ENCODE measurements at regions not wholly inside any gene's neighbourhood (a gene's known extent, or its start where the extent isn't known, plus 50 kb on each side); places are given as distances from the start of the nearest gene placed in this dataset.

DNA sequence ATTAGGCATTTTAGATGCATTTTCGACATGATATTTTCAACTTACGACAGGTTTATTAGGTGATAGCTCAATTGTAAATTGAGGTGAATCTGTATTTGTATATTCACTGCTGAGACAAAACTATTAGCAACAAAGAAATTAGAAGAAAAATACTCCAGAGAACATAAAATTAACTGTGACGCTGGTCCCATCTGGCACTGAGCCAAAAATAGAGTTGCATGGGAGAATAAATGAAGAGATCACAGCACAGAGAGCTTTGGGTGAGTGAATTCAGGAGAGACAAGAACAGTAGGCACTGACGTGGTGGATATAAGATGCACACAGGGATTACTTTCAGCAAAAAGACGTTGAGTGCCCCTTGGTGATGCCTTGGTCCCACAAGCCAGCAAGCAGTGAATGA, 306.2 kb upstream of the RAB6C start:
- DNase-seq (ENCODE audit: low spot score): no peak
- intact Hi-C loops (cut with micrococcal nuclease): no loop called here
- Mint-ChIP-seq H3K27me3 (ENCODE audit: insufficient read depth) (no peaks in the 10 kb centered on the region), H3K9me3 (no peaks in the 10 kb centered on the region), H3K4me3 (no peak overlapping the region), H3K27ac (no peak overlapping the region), H3K4me1 (ENCODE audit: low read depth) (peaks cover 4% of the 10 kb centered on the region), H3K36me3 (ENCODE audit: low read depth) (no peaks in the 10 kb centered on the region)

GRCh38 chr2:129673847-129674711, 305.4 kb upstream of the RAB6C start:
- Mint-ChIP-seq H3K36me3 (ENCODE audit: low read depth) (no peaks in the 10 kb centered on the region), H3K27ac (no peak overlapping the region), H3K4me3 (no peak overlapping the region), H3K4me1 (ENCODE audit: low read depth) (peaks cover 4% of the 10 kb centered on the region), H3K9me3 (no peaks in the 10 kb centered on the region), H3K27me3 (ENCODE audit: insufficient read depth) (no peaks in the 10 kb centered on the region)
- no peak for DNase-seq (ENCODE audit: low spot score)
- intact Hi-C loops (cut with micrococcal nuclease): no loop called here

- H3K4me1 Mint-ChIP-seq (ENCODE audit: low read depth): peaks cover 4% of the 10 kb centered on the region
- DNase-seq (ENCODE audit: low spot score): no peak
- intact Hi-C loops (cut with micrococcal nuclease): no loop called here
- H3K27me3 Mint-ChIP-seq (ENCODE audit: insufficient read depth): no peaks in the 10 kb centered on the region
- no peak overlapping the region for H3K27ac Mint-ChIP-seq
- no peak overlapping the region for H3K4me3 Mint-ChIP-seq
- H3K9me3 Mint-ChIP-seq: no peaks in the 10 kb centered on the region
- H3K36me3 Mint-ChIP-seq (ENCODE audit: low read depth): no peaks in the 10 kb centered on the region
These were observed 300.7 kb upstream of the RAB6C start for GRCh38 chr2:129678751-129679150.

DNA sequence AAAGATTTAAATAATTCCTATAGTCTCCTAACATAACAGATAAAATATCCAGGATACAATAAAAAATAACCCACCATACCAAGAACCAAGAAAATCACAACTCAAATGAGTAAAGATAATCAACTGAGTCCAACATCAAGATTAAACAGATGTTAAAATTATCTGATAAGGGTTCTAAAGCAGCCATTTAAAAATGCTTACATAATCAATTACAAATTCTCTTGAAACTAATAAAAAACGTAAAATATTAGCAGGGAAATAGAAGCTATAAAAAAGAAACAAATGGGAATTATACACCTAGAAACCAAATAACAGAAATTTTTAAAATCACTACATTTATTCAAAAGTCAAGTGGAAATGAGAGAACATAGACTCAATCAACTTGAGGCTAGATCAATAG, 297.7 kb upstream of the RAB6C start:
- Mint-ChIP-seq H3K9me3 (no peaks in the 10 kb centered on the region), H3K36me3 (ENCODE audit: low read depth) (no peaks in the 10 kb centered on the region), H3K27me3 (ENCODE audit: insufficient read depth) (no peaks in the 10 kb centered on the region), H3K4me1 (ENCODE audit: low read depth) (no peaks in the 10 kb centered on the region), H3K27ac (no peak overlapping the region), H3K4me3 (no peak overlapping the region)
- no peak for DNase-seq (ENCODE audit: low spot score)
- intact Hi-C loops (cut with micrococcal nuclease): no loop called here

DNA sequence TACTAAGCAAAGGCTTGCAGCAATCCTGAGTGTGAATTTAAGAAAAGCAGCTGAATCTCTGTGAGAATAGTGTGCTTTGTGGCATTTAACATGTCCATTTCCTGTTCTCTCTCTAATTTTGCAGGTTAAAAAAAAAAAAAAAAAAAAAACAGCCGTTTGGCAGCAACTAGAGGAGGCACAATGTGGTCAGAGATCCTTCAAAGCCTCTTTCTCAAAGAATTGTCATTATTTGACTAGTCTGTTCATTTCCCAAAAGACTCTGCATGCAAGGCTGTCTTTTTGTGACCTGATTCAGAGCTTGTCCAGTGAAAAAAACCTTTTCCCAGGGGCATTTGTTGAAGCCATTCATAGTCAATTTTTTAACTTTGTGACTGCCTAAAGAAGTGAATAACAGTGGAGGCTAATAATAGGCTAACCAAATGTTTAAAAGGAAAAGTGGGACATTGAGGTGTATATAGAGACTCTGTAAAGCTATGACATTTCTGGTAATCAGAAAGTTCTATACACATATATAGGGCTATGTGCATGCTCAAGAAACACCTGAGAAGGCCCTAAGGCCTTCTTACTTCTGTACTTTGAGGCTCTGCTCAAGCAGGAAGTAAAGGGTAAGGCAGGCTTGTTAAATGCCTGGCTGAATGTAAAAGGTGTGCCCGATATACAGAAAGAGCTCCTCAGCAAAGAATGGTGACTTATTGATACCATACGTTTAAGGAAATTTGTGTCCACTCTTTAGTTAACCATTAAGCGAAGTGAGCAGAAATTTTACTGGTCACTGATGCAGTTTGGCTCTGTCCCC, 289.6 kb upstream of the RAB6C start:
- Mint-ChIP-seq H3K27me3 (ENCODE audit: insufficient read depth) (peaks cover 3% of the 10 kb centered on the region), H3K27ac (no peak overlapping the region), H3K4me3 (no peak overlapping the region), H3K9me3 (no peaks in the 10 kb centered on the region), H3K4me1 (ENCODE audit: low read depth) (no peaks in the 10 kb centered on the region), H3K36me3 (ENCODE audit: low read depth) (no peaks in the 10 kb centered on the region)
- intact Hi-C loops (cut with micrococcal nuclease): no loop called here
- DNase-seq (ENCODE audit: low spot score): no peak

DNA sequence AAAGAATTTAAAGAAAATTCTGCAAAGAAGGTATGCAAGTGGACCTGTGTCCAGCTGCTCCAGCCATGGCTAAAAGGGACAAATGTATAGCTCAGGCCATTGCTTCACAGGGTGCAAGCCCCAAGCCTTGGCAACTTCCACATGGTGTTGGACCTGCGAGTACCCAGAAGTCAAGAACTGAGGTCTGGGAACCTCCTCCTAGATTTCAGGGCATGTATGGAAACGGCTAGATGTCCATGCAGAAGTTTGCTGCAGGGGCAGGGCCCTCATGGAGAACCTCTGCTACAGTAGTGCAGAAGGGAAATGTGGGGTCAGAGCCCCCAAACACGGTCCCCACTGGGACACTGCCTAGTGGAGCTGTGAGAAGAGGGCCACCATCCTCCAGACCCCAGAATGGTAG, 284.0 kb upstream of the RAB6C start:
- Mint-ChIP-seq H3K4me3 (no peak overlapping the region), H3K27ac (no peak overlapping the region), H3K9me3 (no peaks in the 10 kb centered on the region), H3K27me3 (ENCODE audit: insufficient read depth) (no peaks in the 10 kb centered on the region), H3K36me3 (ENCODE audit: low read depth) (no peaks in the 10 kb centered on the region), H3K4me1 (ENCODE audit: low read depth) (no peaks in the 10 kb centered on the region)
- intact Hi-C loops (cut with micrococcal nuclease): no loop called here
- no peak for DNase-seq (ENCODE audit: low spot score)

DNA sequence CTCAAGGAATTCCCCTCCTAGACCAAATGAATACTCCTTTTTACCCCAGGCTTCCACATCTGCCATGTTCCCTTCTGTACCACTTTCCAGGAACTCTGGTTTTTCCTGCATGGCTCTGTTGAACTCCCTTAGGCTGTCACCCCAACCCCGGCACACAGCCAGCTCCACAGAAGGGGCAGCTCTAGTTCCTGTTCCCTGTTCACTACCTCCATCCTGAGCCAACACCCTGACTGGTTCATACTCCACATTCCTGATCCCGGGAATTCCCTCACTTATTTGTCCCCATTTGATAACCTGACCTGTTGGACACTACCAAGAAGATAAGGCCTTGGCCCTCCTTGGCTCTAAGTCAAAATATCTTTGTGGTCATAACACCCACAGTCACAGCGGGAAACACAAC, 280.9 kb upstream of the RAB6C start:
- H3K9me3 Mint-ChIP-seq: no peaks in the 10 kb centered on the region
- no peaks in the 10 kb centered on the region for H3K36me3 Mint-ChIP-seq (ENCODE audit: low read depth)

GRCh38 chr2:129699781-129700573, 279.5 kb upstream of the RAB6C start:
- H3K27ac Mint-ChIP-seq: no peak overlapping the region
- no peaks in the 10 kb centered on the region for H3K4me1 Mint-ChIP-seq (ENCODE audit: low read depth)
- H3K4me3 Mint-ChIP-seq: no peak overlapping the region
- H3K9me3 Mint-ChIP-seq: no peaks in the 10 kb centered on the region
- intact Hi-C loops (cut with micrococcal nuclease): no loop called here
- DNase-seq (ENCODE audit: low spot score): no peak
- no peaks in the 10 kb centered on the region for H3K27me3 Mint-ChIP-seq (ENCODE audit: insufficient read depth)
- H3K36me3 Mint-ChIP-seq (ENCODE audit: low read depth): no peaks in the 10 kb centered on the region

More for the DNA sequence above, 280.9 kb upstream of the RAB6C start:
- Mint-ChIP-seq H3K27me3 (ENCODE audit: insufficient read depth) (no peaks in the 10 kb centered on the region), H3K4me3 (no peak overlapping the region), H3K4me1 (ENCODE audit: low read depth) (no peaks in the 10 kb centered on the region), H3K27ac (no peak overlapping the region)
- intact Hi-C loops (cut with micrococcal nuclease): no loop called here
- DNase-seq (ENCODE audit: low spot score): no peak

DNA sequence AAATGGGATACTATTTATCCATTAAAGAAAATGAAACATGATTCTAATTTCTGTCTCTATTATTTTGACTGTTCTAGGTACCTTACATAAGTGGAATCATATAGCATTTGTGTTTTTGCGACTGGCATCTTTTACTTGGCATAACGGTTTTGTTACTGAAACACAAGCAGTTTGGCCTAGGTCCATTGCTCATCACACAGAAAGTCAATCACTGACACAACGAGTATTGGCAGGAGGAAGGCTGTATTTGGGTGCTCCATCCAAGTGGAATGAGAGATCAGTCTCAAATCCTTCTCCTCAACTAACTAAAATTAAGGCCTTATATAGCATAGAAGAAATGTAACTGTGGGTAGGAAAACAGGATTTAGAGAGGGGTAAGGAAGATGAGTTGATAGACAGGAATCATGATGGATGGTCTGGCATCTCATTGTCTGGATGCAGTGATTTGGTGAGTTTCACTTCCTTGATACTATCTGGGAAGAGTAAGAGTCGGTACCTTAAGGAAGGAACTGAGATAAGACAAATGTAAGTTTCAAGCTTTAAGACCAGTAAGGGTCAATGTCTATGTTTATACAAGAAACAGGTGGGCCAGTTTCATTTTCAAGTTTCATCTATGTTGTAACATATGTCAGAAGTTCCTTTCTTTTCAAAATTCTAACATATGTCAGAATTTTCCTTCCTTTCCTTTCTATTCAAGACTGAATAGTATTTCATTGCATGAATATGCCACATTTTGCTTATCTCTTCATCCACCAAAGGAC, 276.9 kb upstream of the RAB6C start:
- H3K36me3 Mint-ChIP-seq (ENCODE audit: low read depth): no peaks in the 10 kb centered on the region
- no peak for DNase-seq (ENCODE audit: low spot score)
- no peaks in the 10 kb centered on the region for H3K9me3 Mint-ChIP-seq
- no peaks in the 10 kb centered on the region for H3K27me3 Mint-ChIP-seq (ENCODE audit: insufficient read depth)
- H3K4me3 Mint-ChIP-seq: no peak overlapping the region
- H3K27ac Mint-ChIP-seq: no peak overlapping the region
- H3K4me1 Mint-ChIP-seq (ENCODE audit: low read depth): no peaks in the 10 kb centered on the region
- intact Hi-C loops (cut with micrococcal nuclease): no loop called here

GRCh38 chr2:129705085-129705484, 274.4 kb upstream of the RAB6C start:
- Mint-ChIP-seq H3K27me3 (ENCODE audit: insufficient read depth) (no peaks in the 10 kb centered on the region), H3K4me3 (no peak overlapping the region), H3K36me3 (ENCODE audit: low read depth) (no peaks in the 10 kb centered on the region), H3K4me1 (ENCODE audit: low read depth) (no peaks in the 10 kb centered on the region), H3K27ac (no peak overlapping the region), H3K9me3 (no peaks in the 10 kb centered on the region)
- intact Hi-C loops (cut with micrococcal nuclease): no loop called here
- DNase-seq (ENCODE audit: low spot score): no peak

DNA sequence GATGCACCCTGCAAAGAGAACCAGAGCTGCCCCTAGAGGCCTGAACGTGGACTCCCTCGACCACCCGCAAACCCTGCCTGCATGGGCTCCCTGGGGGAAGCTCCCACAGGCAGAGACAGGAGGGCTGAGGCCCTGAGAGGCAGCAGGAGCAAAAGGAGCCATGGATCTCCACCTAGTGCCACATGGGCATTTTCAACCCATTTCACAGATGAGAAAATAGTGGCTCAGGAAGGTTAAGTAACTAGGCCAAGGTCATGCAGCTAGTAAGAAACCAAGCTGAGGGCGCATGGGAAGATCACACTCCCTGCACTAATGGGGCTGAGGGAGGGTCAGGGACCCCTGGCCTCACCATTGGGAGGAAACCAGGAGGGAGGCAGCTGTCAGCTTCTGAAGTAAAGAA, 271.7 kb upstream of the RAB6C start:
- Mint-ChIP-seq H3K4me3 (no peak overlapping the region), H3K4me1 (ENCODE audit: low read depth) (no peaks in the 10 kb centered on the region), H3K36me3 (ENCODE audit: low read depth) (no peaks in the 10 kb centered on the region), H3K27ac (no peak overlapping the region), H3K9me3 (no peaks in the 10 kb centered on the region), H3K27me3 (ENCODE audit: insufficient read depth) (no peaks in the 10 kb centered on the region)
- DNase-seq (ENCODE audit: low spot score): no peak
- intact Hi-C loops (cut with micrococcal nuclease): no loop called here

- no peak overlapping the region for H3K4me3 Mint-ChIP-seq
- no peak overlapping the region for H3K27ac Mint-ChIP-seq
- intact Hi-C loops (cut with micrococcal nuclease): no loop called here
- no peaks in the 10 kb centered on the region for H3K9me3 Mint-ChIP-seq
- DNase-seq (ENCODE audit: low spot score): no peak
- H3K36me3 Mint-ChIP-seq (ENCODE audit: low read depth): no peaks in the 10 kb centered on the region
- no peaks in the 10 kb centered on the region for H3K27me3 Mint-ChIP-seq (ENCODE audit: insufficient read depth)
- no peaks in the 10 kb centered on the region for H3K4me1 Mint-ChIP-seq (ENCODE audit: low read depth)
These were observed 271.1 kb upstream of the RAB6C start for GRCh38 chr2:129708221-129708967.

Measured in activated T-helper 1 cell treated with anti-CD3 and anti-CD28 coated beads, Interleukin-12 subunit alpha, Interleukin-12 subunit beta, Interleukin-2, Interleukin-4 antibody, amounts not matched to agents 30 ng/mL and 10 ng/mL and 1 ng/mL, durations not matched to agents 14 hours and 24 hours and 36 hours (primary cell).